ENCODE measurements at regions not wholly inside any gene's neighbourhood (a gene's known extent, or its start where the extent isn't known, plus 50 kb on each side); places are given as distances from the start of the nearest gene placed in this dataset.

DNA sequence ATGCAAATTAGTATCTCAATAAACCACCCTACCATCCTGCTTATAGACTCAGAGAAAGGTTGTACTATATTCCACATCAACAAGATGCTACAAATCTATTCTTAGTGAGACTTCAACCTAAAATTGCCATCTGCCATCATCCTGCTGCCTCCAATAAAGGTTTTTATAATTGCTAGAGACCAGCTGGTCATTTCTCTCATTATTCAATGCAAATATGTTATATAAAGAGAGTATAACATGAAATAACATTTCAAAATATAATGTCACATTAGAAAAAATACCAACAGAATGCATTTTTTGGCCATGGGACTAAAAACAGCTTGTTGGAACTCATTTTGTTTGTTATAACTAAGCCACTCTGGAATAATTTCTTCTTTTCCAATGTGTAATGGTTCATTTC is 247.3 kb downstream of the LRIG3 start:
- TF ChIP-seq GABPA (IDR thresholded peaks at IDR 0.05 in 1 of 2, conservative IDR thresholded peaks at IDR 0.05 in 1 of 2) (no peak), SP1 (IDR thresholded peaks at IDR 0.05) (no peak), NR2F2 (IDR thresholded peaks at IDR 0.05) (no peak), JUND (IDR thresholded peaks at IDR 0.05) (no peak), HNF4G (IDR thresholded peaks at IDR 0.05) (no peak), YY1 (IDR thresholded peaks at IDR 0.05) (no peak)
- TF ChIP-seq, protein P1, sequence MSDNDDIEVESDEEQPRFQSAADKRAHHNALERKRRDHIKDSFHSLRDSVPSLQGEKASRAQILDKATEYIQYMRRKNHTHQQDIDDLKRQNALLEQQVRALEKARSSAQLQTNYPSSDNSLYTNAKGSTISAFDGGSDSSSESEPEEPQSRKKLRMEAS (IDR thresholded peaks at IDR 0.05): no peak
- TF ChIP-seq, protein P2, sequence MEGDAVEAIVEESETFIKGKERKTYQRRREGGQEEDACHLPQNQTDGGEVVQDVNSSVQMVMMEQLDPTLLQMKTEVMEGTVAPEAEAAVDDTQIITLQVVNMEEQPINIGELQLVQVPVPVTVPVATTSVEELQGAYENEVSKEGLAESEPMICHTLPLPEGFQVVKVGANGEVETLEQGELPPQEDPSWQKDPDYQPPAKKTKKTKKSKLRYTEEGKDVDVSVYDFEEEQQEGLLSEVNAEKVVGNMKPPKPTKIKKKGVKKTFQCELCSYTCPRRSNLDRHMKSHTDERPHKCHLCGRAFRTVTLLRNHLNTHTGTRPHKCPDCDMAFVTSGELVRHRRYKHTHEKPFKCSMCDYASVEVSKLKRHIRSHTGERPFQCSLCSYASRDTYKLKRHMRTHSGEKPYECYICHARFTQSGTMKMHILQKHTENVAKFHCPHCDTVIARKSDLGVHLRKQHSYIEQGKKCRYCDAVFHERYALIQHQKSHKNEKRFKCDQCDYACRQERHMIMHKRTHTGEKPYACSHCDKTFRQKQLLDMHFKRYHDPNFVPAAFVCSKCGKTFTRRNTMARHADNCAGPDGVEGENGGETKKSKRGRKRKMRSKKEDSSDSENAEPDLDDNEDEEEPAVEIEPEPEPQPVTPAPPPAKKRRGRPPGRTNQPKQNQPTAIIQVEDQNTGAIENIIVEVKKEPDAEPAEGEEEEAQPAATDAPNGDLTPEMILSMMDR (IDR thresholded peaks at IDR 0.05; ENCODE audit: low read depth, low read length, missing input control): no peak
- TF ChIP-seq, protein P3, sequence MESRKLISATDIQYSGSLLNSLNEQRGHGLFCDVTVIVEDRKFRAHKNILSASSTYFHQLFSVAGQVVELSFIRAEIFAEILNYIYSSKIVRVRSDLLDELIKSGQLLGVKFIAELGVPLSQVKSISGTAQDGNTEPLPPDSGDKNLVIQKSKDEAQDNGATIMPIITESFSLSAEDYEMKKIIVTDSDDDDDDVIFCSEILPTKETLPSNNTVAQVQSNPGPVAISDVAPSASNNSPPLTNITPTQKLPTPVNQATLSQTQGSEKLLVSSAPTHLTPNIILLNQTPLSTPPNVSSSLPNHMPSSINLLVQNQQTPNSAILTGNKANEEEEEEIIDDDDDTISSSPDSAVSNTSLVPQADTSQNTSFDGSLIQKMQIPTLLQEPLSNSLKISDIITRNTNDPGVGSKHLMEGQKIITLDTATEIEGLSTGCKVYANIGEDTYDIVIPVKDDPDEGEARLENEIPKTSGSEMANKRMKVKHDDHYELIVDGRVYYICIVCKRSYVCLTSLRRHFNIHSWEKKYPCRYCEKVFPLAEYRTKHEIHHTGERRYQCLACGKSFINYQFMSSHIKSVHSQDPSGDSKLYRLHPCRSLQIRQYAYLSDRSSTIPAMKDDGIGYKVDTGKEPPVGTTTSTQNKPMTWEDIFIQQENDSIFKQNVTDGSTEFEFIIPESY (IDR thresholded peaks at IDR 0.05): no peak
- TF ChIP-seq, protein P4, sequence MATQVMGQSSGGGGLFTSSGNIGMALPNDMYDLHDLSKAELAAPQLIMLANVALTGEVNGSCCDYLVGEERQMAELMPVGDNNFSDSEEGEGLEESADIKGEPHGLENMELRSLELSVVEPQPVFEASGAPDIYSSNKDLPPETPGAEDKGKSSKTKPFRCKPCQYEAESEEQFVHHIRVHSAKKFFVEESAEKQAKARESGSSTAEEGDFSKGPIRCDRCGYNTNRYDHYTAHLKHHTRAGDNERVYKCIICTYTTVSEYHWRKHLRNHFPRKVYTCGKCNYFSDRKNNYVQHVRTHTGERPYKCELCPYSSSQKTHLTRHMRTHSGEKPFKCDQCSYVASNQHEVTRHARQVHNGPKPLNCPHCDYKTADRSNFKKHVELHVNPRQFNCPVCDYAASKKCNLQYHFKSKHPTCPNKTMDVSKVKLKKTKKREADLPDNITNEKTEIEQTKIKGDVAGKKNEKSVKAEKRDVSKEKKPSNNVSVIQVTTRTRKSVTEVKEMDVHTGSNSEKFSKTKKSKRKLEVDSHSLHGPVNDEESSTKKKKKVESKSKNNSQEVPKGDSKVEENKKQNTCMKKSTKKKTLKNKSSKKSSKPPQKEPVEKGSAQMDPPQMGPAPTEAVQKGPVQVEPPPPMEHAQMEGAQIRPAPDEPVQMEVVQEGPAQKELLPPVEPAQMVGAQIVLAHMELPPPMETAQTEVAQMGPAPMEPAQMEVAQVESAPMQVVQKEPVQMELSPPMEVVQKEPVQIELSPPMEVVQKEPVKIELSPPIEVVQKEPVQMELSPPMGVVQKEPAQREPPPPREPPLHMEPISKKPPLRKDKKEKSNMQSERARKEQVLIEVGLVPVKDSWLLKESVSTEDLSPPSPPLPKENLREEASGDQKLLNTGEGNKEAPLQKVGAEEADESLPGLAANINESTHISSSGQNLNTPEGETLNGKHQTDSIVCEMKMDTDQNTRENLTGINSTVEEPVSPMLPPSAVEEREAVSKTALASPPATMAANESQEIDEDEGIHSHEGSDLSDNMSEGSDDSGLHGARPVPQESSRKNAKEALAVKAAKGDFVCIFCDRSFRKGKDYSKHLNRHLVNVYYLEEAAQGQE (IDR thresholded peaks at IDR 0.05): no peak

All from liver (tissue), 3 donors.